GM23338 (cell line): ENCODE measurements at regions not wholly inside any gene's neighbourhood (a gene's known extent, or its start where the extent isn't known, plus 50 kb on each side); places are given as distances from the start of the nearest gene placed in this dataset.

Source experiments
- ATAC-seq: fragments of 200-7000 bp; cut with Tn5 transposase; 3 replicates; pipeline ENCODE4 v1.9.1; 2020
- DNase-seq: peaks from one replicate; pipeline ENCODE4 v3.0.0-alpha.2; 2015; ENCODE audit warnings: low spot score
- H2AFZ ChIP-seq: fragments of 200-600 bp; sonication (generic); 2 replicates; pipeline ENCODE4 v1.8.0; 2016; ENCODE audit warnings: antibody characterized with exemption, mild to moderate bottlenecking, moderate library complexity
- H3F3A ChIP-seq: fragments of 200-600 bp; sonication (generic); replicated peaks from 2 replicates; pipeline ENCODE4 v1.8.0; 2017; ENCODE audit warnings: antibody characterized with exemption, mixed run types, low read depth
- H3K27ac ChIP-seq: fragments of 200-600 bp; sonication (generic); 2 replicates; pipeline ENCODE4 v1.6.1; 2016; ENCODE audit warnings: low read depth
- H3K27me3 ChIP-seq: fragments of 200-600 bp; sonication (generic); 2 replicates; pipeline ENCODE4 v1.8.0; 2016; ENCODE audit warnings: mild to moderate bottlenecking, mixed run types, moderate library complexity; ENCODE audit not compliant: insufficient read depth
- H3K36me3 ChIP-seq: fragments of 200-600 bp; sonication (generic); 2 replicates; pipeline ENCODE4 v1.8.0; 2016; ENCODE audit warnings: mild to moderate bottlenecking; ENCODE audit not compliant: insufficient read depth
- H3K4me1 ChIP-seq: fragments of 200-600 bp; sonication (generic); 2 replicates; pipeline ENCODE4 v1.8.0; 2016; ENCODE audit warnings: mild to moderate bottlenecking, moderate library complexity; ENCODE audit not compliant: insufficient read depth
- H3K4me2 ChIP-seq: fragments of 200-600 bp; sonication (generic); 2 replicates; pipeline ENCODE4 v1.7.1; 2017; ENCODE audit warnings: mixed run types
- H3K4me3 ChIP-seq: fragments of 200-600 bp; sonication (generic); 2 replicates; pipeline ENCODE4 v1.6.1; 2016; ENCODE audit warnings: mixed run types
- H3K79me2 ChIP-seq: fragments of 200-600 bp; sonication (generic); replicated peaks from 2 replicates; pipeline ENCODE4 v1.8.0; 2017; ENCODE audit warnings: mild to moderate bottlenecking; ENCODE audit not compliant: insufficient read depth
- H3K9me2 ChIP-seq: fragments of 200-600 bp; sonication (generic); 2 replicates; pipeline ENCODE4 v1.8.0; 2017; ENCODE audit not compliant: insufficient read depth
- H4K20me1 ChIP-seq: fragments of 200-600 bp; sonication (generic); replicated peaks from 2 replicates; pipeline ENCODE4 v1.8.0; 2017; ENCODE audit warnings: mild to moderate bottlenecking; ENCODE audit not compliant: insufficient read depth
- H3K27ac Mint-ChIP-seq: 2 replicates; pipeline ENCODE4 v1.8.0; 2020; ENCODE audit warnings: inconsistent platforms, mild to moderate bottlenecking, moderate library complexity, mixed read lengths
- H3K27me3 Mint-ChIP-seq: 3 replicates; pipeline ENCODE4 v1.8.0; 2022; ENCODE audit warnings: low read depth, mild to moderate bottlenecking, moderate library complexity, mixed read lengths, inconsistent platforms; ENCODE audit not compliant: insufficient read depth, poor library complexity
- H3K36me3 Mint-ChIP-seq: 3 replicates; pipeline ENCODE4 v1.8.0; 2021; ENCODE audit warnings: low read depth, mild to moderate bottlenecking, inconsistent platforms, moderate library complexity, mixed read lengths
- H3K4me1 Mint-ChIP-seq: 3 replicates; pipeline ENCODE4 v1.8.0; 2020; ENCODE audit warnings: mild to moderate bottlenecking, inconsistent platforms, mixed read lengths
- H3K4me3 Mint-ChIP-seq: 3 replicates; pipeline ENCODE4 v1.8.0; 2021; ENCODE audit warnings: moderate library complexity, mild to moderate bottlenecking, inconsistent platforms, mixed read lengths
- H3K9me3 Mint-ChIP-seq: 3 replicates; pipeline ENCODE4 v1.8.0; 2020; ENCODE audit warnings: moderate library complexity, mild to moderate bottlenecking, inconsistent platforms, mixed read lengths
- CREB1 ChIP-seq: fragments of 250-450 bp; sonication (Bioruptor Pico); IDR thresholded peaks from 2 replicates; pipeline ENCODE4 v1.5.0; 2020; ENCODE audit warnings: low read depth, mild to moderate bottlenecking, moderate library complexity
- CTCF ChIP-seq, 2 experiments: fragments of 200-600 bp in 1 of 2; sonication (generic) in 1 of 2; conservative IDR thresholded peaks; 2 replicates each; pipeline versions ENCODE4 v1.5.1 to v1.6.1; 2016 to 2017; ENCODE audit warnings: antibody characterized with exemption in 2 of 2, low read depth in 2 of 2, mild to moderate bottlenecking in 2 of 2, moderate library complexity in 1 of 2
- ETS1 ChIP-seq: IDR thresholded peaks from 2 replicates; pipeline ENCODE4 v1.6.1; 2016; ENCODE audit warnings: antibody characterized with exemption
- EZH2 ChIP-seq: fragments of 200-600 bp; sonication (generic); IDR thresholded peaks from one replicate; pipeline ENCODE4 v1.8.0; 2017; ENCODE audit warnings: antibody characterized with exemption, mild to moderate bottlenecking, low read depth; ENCODE audit not compliant: unreplicated experiment
- EZH2phosphoT487 ChIP-seq: fragments of 200-600 bp; sonication (generic); IDR thresholded peaks from one replicate; pipeline ENCODE4 v1.8.1; 2018; ENCODE audit warnings: antibody characterized with exemption; ENCODE audit not compliant: unreplicated experiment
- JUNB ChIP-seq: IDR thresholded peaks from one replicate; pipeline ENCODE4 v1.6.1; 2016; ENCODE audit warnings: antibody characterized with exemption; ENCODE audit not compliant: unreplicated experiment
- NANOG ChIP-seq: IDR thresholded peaks from 2 replicates; pipeline ENCODE4 v1.6.1; 2016; ENCODE audit warnings: antibody characterized with exemption, borderline replicate concordance
- POLR2AphosphoS5 ChIP-seq: IDR thresholded peaks from 2 replicates; pipeline ENCODE4 v1.6.1; 2016; ENCODE audit warnings: antibody characterized with exemption, low read depth
- REST ChIP-seq: IDR thresholded peaks from one replicate; pipeline ENCODE4 v1.6.1; 2018; ENCODE audit warnings: antibody characterized with exemption; ENCODE audit not compliant: unreplicated experiment
- STAT1 ChIP-seq: IDR thresholded peaks from one replicate; pipeline ENCODE4 v1.6.1; 2016; ENCODE audit warnings: antibody characterized with exemption; ENCODE audit not compliant: unreplicated experiment
- ZNF114 ChIP-seq: fragments of 250-450 bp; sonication (Bioruptor Pico); IDR thresholded peaks from 2 replicates; pipeline ENCODE4 v1.5.0; 2020; ENCODE audit warnings: mild to moderate bottlenecking, moderate library complexity
- ZNF331 ChIP-seq: fragments of 250-450 bp; sonication (Bioruptor Pico); IDR thresholded peaks from 2 replicates; pipeline ENCODE4 v1.5.0; 2020; ENCODE audit warnings: low read depth, mild to moderate bottlenecking, moderate library complexity
- ZNF462 ChIP-seq: fragments of 250-450 bp; sonication (Bioruptor Pico); IDR thresholded peaks from 2 replicates; pipeline ENCODE4 v1.5.0; 2020; ENCODE audit warnings: mild to moderate bottlenecking, moderate library complexity

- Histone ChIP-seq H3K27ac (no peak overlapping the region), H3K9me2 (no peaks in the 10 kb centered on the region), H3K4me2 (no peak overlapping the region), H3K27me3 (no peaks in the 10 kb centered on the region), H3K79me2 (no peaks in the 10 kb centered on the region), H3K4me3 (no peak overlapping the region), H2AFZ (no peak overlapping the region), H3F3A (no peaks in the 10 kb centered on the region), H4K20me1 (no peaks in the 10 kb centered on the region), H3K4me1 (no peaks in the 10 kb centered on the region), H3K36me3 (no peaks in the 10 kb centered on the region)
- ATAC-seq (no peak), DNase-seq (no peak)
- peaks cover 9% of the 10 kb centered on the region for H3K27me3 Mint-ChIP-seq
- H3K4me1 Mint-ChIP-seq: no peaks in the 10 kb centered on the region; the same call in 2 of the 3 replicates
- no peak overlapping the region for H3K27ac Mint-ChIP-seq
- TF ChIP-seq ZNF114 (CRISPR knock-in tag) (no peak), JUNB (no peak), ZNF331 (no peak), STAT1 (no peak), EZH2phosphoT487 (no peak), CREB1 (CRISPR knock-in tag) (no peak), POLR2AphosphoS5 (no peak), ETS1 (no peak), CTCF (conservative IDR thresholded peaks at IDR 0.05; ENCODE audit: low read depth in 2 of 2) (no peak), ZNF462 (CRISPR knock-in tag) (no peak), EZH2 (no peak), REST (no peak), NANOG (no peak)
- no peaks in the 10 kb centered on the region for H3K36me3 Mint-ChIP-seq
- no peaks in the 10 kb centered on the region for H3K9me3 Mint-ChIP-seq
- H3K4me3 Mint-ChIP-seq: no peak overlapping the region
Observed at GRCh38 chr3:139285691-139286090, 58.1 kb upstream of the MRPS22 start.
